Adipocyte (in vitro differentiated cells): ENCODE measurements at regions not wholly inside any gene's neighbourhood (a gene's known extent, or its start where the extent isn't known, plus 50 kb on each side); places are given as distances from the start of the nearest gene placed in this dataset.
A peak's percentile ranks its signal among the peaks of the same experiment; 100 is the strongest.
"Not testable (repeated sequence)": the region's sequence is repeated elsewhere in the genome, so short reads cannot be mapped to it uniquely, and the experiment has no call there.

Experiments used
- DNase-seq: peaks from one replicate; pipeline ENCODE4 v3.0.0-alpha.2; 2015; ENCODE audit warnings: low read depth
- H3K27me3 ChIP-seq: replicated peaks from 2 replicates; pipeline ENCODE4 v1.7.0; 2013; ENCODE audit warnings: mild to moderate bottlenecking, low read length, moderate library complexity; ENCODE audit not compliant: control insufficient read depth, insufficient read depth
- H3K36me3 ChIP-seq: 2 replicates; pipeline ENCODE4 v1.7.0; 2013; ENCODE audit warnings: low read length, mild to moderate bottlenecking, moderate library complexity; ENCODE audit not compliant: control insufficient read depth, insufficient read depth, severe bottlenecking
- H3K4me1 ChIP-seq: 2 replicates; pipeline ENCODE4 v1.7.0; 2013; ENCODE audit warnings: mild to moderate bottlenecking, low read length, moderate library complexity; ENCODE audit not compliant: control insufficient read depth, insufficient read depth
- H3K4me3 ChIP-seq: 2 replicates; pipeline ENCODE4 v1.7.0; 2013; ENCODE audit warnings: mild to moderate bottlenecking, low read length, moderate library complexity
- H3K9ac ChIP-seq: 2 replicates; pipeline ENCODE4 v1.7.0; 2013; ENCODE audit warnings: mild to moderate bottlenecking, low read length, moderate library complexity
- H3K9me3 ChIP-seq: 2 replicates; pipeline ENCODE4 v1.7.0; 2013; ENCODE audit warnings: mild to moderate bottlenecking, low read length, moderate library complexity; ENCODE audit not compliant: control insufficient read depth

DNA sequence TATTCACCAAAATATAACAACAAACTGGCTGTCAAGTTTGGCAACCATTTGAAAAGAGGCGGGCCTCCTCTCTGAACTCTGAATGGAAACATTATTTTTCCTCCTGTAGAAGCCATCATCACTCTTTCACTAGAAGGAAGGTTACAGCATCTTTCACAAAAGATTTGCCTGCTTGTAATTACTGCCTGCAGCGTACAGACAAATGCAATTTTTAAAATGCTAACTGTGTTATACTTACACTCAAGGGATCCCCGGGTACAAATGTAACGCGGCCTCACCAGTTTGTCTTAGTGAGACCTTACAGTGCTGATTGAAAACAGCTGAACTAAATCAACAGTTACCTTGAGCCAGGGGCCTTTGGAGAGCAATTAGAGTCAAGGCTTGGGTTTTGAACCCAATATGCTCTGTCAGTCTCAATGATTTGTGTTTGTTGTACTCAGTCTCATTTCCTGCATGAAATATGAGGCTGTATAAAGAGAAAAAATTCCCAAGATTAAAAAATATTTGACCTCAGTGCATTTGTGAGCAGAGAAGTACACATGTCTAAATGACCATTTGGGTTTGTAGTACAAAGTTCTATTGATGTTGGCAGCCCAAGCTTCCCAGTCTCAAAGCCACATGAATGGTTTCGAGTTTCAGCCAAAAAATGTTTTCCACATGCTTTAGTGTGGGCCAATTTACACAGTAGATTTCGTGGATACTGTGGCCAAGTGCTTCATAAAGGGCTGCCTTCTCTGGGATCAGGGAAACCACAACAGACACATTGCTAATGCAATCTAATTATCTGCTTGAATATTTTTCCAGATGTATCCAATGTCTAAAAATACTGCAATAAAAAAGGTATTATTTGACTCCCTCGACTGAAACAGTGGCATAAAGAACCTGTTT, 500.0 kb downstream of the SPATA31D1 start:
- peak overlapping the region; percentile 51 for H3K4me3 ChIP-seq
- H3K27me3 ChIP-seq: peaks cover 28% of the 10 kb centered on the region
- peak; percentile 97 for DNase-seq
- no peaks in the 10 kb centered on the region for H3K36me3 ChIP-seq
- H3K9me3 ChIP-seq: peaks cover 5% of the 10 kb centered on the region
- H3K4me1 ChIP-seq: peaks cover 33% of the 10 kb centered on the region
- H3K9ac ChIP-seq: peak overlapping the region; percentile 54

GRCh38 chr9:82489201-82489821, 500.7 kb downstream of the SPATA31D1 start:
- Histone ChIP-seq H3K4me3 (peak overlapping the region; percentile 15), H3K9ac (peak overlapping the region; percentile 54), H3K9me3 (peaks cover 2% of the 10 kb centered on the region), H3K36me3 (no peaks in the 10 kb centered on the region), H3K4me1 (peaks cover 33% of the 10 kb centered on the region), H3K27me3 (peaks cover 20% of the 10 kb centered on the region)
- DNase-seq: no peak

GRCh38 chr9:82490019-82490499, 501.5 kb downstream of the SPATA31D1 start:
- H3K27me3 ChIP-seq: peaks cover 13% of the 10 kb centered on the region
- H3K4me3 ChIP-seq: peak overlapping the region; percentile 15
- H3K9ac ChIP-seq: peak overlapping the region; percentile 54
- peaks cover 33% of the 10 kb centered on the region for H3K4me1 ChIP-seq
- peak; percentile 74 for DNase-seq
- H3K36me3 ChIP-seq: no peaks in the 10 kb centered on the region
- H3K9me3 ChIP-seq: no peaks in the 10 kb centered on the region

- not testable (repeated sequence) for H3K27me3 ChIP-seq, DNase-seq, H3K9me3 ChIP-seq, H3K9ac ChIP-seq, H3K4me3 ChIP-seq, H3K36me3 ChIP-seq
- H3K4me1 ChIP-seq: peaks cover 33% of the 10 kb centered on the region
These were observed 502.2 kb downstream of the SPATA31D1 start for GRCh38 chr9:82490821-82491220.

GRCh38 chr9:82491604-82492003, 503.0 kb downstream of the SPATA31D1 start:
- H3K9me3 ChIP-seq: no peaks in the 10 kb centered on the region
- H3K4me3 ChIP-seq: no peak overlapping the region
- DNase-seq: no peak
- no peak overlapping the region for H3K9ac ChIP-seq
- no peaks in the 10 kb centered on the region for H3K27me3 ChIP-seq
- peaks cover 40% of the 10 kb centered on the region for H3K4me1 ChIP-seq
- no peaks in the 10 kb centered on the region for H3K36me3 ChIP-seq

DNA sequence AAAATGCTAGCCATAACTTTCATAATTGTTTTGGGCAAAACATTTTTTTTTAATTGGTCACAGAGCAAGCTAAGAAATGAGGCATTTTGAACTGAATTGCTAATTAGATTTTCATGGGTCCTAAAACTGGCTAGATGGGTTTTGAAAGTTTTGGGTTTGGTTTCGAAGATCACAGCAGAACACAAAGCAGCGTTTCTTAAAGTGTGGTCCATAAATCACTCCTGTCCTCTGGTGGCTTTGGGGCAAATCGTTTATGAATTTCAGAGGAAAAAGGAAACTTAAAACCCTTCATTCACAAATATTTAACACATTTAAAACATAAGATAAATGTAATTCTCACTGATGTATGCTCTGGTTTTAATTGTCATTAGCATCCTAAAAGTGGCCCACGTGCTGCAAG, 503.7 kb downstream of the SPATA31D1 start:
- Histone ChIP-seq H3K4me1 (peaks cover 44% of the 10 kb centered on the region), H3K9me3 (no peaks in the 10 kb centered on the region)

DNA sequence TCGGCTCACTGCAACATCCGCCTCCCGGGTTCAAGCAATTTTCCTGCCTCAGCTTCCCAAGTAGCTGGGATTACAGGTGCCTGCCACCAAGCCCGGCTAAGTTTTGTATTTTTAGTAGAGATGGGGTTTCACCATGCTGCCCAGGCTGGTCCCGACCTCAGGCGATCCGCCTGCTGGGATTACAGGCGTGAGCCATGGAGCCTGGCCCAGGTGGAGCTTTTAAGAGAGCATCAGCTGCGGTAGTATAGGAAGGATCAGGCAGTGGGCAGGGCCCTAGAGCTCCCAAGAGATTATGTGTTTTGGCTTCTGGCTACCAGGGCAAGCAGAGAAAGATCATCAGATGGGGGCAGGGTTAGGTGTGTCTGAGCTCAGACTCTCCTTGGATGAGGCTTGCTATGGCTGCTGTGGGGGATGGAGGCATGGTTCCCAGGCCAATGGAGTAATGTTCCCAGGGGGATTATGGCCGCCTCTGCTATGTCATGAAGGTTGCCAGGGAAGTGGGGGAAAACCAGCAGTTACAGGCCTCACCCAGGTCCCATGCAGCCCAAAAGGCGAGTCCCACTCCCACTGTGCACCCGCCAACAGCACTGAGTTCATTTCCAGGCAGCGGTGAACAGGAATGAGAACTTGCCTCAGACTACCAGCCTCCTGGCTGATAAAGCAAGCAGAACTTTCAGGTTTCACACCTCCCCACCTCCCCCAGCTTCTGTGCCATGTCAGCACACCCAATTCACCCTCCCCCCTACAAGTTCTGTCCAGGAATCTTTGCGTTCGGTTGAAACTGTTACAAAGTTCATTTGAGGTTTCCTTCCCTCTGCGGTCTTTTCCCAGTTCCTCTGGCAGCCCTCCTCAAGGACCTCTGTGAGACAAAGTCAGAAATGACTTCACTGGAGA, 507.6 kb downstream of the SPATA31D1 start:
- Histone ChIP-seq H3K4me1 (peaks cover 12% of the 10 kb centered on the region), H3K36me3 (no peaks in the 10 kb centered on the region), H3K4me3 (no peak overlapping the region), H3K9ac (no peak overlapping the region), H3K9me3 (no peaks in the 10 kb centered on the region), H3K27me3 (no peaks in the 10 kb centered on the region)
- DNase-seq: no peak

More for the DNA sequence above, 503.7 kb downstream of the SPATA31D1 start:
- no peak for DNase-seq
- H3K36me3 ChIP-seq: no peaks in the 10 kb centered on the region
- no peak overlapping the region for H3K4me3 ChIP-seq
- H3K27me3 ChIP-seq: no peaks in the 10 kb centered on the region
- no peak overlapping the region for H3K9ac ChIP-seq

DNA sequence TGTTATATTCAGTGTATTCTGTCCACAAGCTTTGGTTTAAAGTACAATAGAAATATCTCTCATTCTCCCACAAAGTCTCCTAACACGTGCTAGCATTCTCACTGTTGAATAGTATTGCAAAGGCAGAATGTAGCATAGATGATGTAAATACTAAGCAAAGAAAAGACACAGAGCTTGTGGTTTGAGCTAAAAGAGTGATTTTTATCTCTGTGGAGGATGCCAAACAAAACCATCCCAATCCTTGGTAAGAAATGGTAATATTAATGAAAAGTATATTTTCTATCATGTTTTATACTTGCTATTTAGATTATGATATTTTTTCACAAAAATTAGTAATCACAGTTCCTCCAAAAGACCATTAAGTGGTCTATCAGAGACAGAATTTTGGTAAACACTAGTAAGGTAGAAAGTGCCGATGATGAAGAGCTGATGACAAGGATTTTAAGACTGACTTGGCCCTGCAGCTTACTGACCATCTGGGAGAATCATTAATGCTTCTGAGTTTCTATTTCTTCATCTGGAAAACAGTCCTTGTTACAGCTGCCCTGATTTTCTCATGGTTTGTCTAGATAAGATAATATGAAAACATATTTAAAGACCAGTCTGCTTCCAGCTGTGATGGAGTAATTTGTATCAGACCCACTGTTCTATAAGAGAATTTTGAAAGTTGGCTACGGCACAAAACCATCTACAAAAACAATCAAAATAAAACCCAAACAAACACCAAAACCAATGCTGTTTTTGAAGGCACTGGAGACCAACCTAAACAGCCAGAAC, 510.2 kb downstream of the SPATA31D1 start:
- H3K27me3 ChIP-seq: no peaks in the 10 kb centered on the region
- H3K36me3 ChIP-seq: no peaks in the 10 kb centered on the region
- DNase-seq: no peak
- no peak overlapping the region for H3K4me3 ChIP-seq
- H3K9ac ChIP-seq: no peak overlapping the region
- peaks cover 12% of the 10 kb centered on the region for H3K4me1 ChIP-seq
- H3K9me3 ChIP-seq: peaks cover 8% of the 10 kb centered on the region

DNA sequence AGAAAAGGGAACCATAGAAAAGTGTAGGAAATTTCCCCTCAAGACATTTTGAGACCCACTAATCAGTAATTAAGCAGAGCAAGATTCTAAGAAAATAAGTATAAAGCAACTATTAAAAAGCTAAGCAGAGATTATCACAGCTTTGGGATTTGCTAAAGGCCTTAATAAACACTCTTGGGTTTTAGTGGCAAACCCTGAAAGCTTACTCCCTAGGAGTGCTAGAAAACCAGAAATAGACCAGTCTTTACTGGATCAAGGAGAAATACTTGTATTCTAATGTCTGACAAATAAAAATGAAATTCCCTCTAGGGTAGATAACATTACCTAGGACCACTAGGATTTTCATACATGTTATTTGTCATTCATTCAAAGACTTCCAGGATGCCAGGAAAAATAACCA, 510.8 kb downstream of the SPATA31D1 start:
- DNase-seq: no peak
- H3K9ac ChIP-seq: no peak overlapping the region
- no peak overlapping the region for H3K4me3 ChIP-seq
- no peaks in the 10 kb centered on the region for H3K27me3 ChIP-seq
- H3K9me3 ChIP-seq: peaks cover 8% of the 10 kb centered on the region
- H3K36me3 ChIP-seq: no peaks in the 10 kb centered on the region
- peaks cover 12% of the 10 kb centered on the region for H3K4me1 ChIP-seq

GRCh38 chr9:82504620-82505019, 516.0 kb downstream of the SPATA31D1 start:
- H3K4me3 ChIP-seq: no peak overlapping the region
- no peak for DNase-seq
- no peaks in the 10 kb centered on the region for H3K36me3 ChIP-seq
- H3K4me1 ChIP-seq: no peaks in the 10 kb centered on the region
- H3K9me3 ChIP-seq: peaks cover 41% of the 10 kb centered on the region
- H3K27me3 ChIP-seq: no peaks in the 10 kb centered on the region
- no peak overlapping the region for H3K9ac ChIP-seq
